ENCODE measurements at regions not wholly inside any gene's neighbourhood (a gene's known extent, or its start where the extent isn't known, plus 50 kb on each side); places are given as distances from the start of the nearest gene placed in this dataset.

DNA sequence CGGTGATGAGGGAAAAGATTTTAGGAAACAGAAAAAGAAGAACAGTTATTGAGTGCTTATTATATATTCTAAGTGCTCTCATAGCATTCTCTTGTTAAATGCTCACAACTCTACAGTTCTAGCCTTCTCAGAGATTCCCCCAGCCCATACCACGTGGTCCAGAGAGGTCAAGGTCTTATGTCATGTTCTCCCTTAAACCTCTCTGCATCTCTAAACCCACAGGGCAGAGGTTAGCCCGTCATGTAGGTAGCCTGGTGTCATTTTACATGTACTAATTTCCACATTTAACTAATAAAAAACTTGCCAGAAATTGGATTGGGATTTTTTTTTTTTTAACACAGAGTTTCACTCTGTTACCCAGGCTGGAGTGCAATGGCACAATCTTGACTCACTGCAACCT lies 178.0 kb downstream of the CEMIP2 start:
- TF ChIP-seq EZH2 (IDR thresholded peaks at IDR 0.05; ENCODE audit: low read length, unreplicated experiment) = no peak
- TF ChIP-seq, protein P1, sequence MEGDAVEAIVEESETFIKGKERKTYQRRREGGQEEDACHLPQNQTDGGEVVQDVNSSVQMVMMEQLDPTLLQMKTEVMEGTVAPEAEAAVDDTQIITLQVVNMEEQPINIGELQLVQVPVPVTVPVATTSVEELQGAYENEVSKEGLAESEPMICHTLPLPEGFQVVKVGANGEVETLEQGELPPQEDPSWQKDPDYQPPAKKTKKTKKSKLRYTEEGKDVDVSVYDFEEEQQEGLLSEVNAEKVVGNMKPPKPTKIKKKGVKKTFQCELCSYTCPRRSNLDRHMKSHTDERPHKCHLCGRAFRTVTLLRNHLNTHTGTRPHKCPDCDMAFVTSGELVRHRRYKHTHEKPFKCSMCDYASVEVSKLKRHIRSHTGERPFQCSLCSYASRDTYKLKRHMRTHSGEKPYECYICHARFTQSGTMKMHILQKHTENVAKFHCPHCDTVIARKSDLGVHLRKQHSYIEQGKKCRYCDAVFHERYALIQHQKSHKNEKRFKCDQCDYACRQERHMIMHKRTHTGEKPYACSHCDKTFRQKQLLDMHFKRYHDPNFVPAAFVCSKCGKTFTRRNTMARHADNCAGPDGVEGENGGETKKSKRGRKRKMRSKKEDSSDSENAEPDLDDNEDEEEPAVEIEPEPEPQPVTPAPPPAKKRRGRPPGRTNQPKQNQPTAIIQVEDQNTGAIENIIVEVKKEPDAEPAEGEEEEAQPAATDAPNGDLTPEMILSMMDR (conservative IDR thresholded peaks at IDR 0.05; ENCODE audit: low read depth, low read length) = no peak

Data from PC-3 (cell line).